ENCODE measurements at regions not wholly inside any gene's neighbourhood (a gene's known extent, or its start where the extent isn't known, plus 50 kb on each side); places are given as distances from the start of the nearest gene placed in this dataset.

GRCh38 chr6:22412994-22413393 lies 116.2 kb upstream of the PRL start:
- ChIA-PET POLR2A (interaction anchor here (0.9 kb wide), 1 partner anchor 141 kb away, joined by 3 read pairs; no protein-coding TSS in a partner anchor), CTCF (interaction anchor here (0.6 kb wide), 1 partner anchor 204 kb away, joined by 3 read pairs; no protein-coding TSS in a partner anchor)
- no peaks in the 10 kb centered on the region for H3K27me3 Mint-ChIP-seq
- no peak for DNase-seq
- H3K27ac Mint-ChIP-seq = no peak overlapping the region
- no peak overlapping the region for H3K4me3 Mint-ChIP-seq
- no peaks in the 10 kb centered on the region for H3K4me1 Mint-ChIP-seq (ENCODE audit: low read depth)
- intact Hi-C loops (cut with micrococcal nuclease) = no loop called here
- no peak for ATAC-seq
- no peaks in the 10 kb centered on the region for H3K36me3 Mint-ChIP-seq (ENCODE audit: low read depth)
- TF ChIP-seq CTCF (IDR thresholded peaks at IDR 0.05) = no peak
- H3K9me3 Mint-ChIP-seq = peaks cover 1% of the 10 kb centered on the region

- H3K27me3 Mint-ChIP-seq = no peaks in the 10 kb centered on the region
- no peaks in the 10 kb centered on the region for H3K36me3 Mint-ChIP-seq (ENCODE audit: low read depth)
- CTCF ChIA-PET = no interaction called here
- intact Hi-C loops (cut with micrococcal nuclease) = no loop called here
- TF ChIP-seq CTCF (IDR thresholded peaks at IDR 0.05) = no peak
- no peak overlapping the region for H3K27ac Mint-ChIP-seq
- DNase-seq (no peak), ATAC-seq (no peak)
- H3K4me3 Mint-ChIP-seq = no peak overlapping the region
- no peaks in the 10 kb centered on the region for H3K4me1 Mint-ChIP-seq (ENCODE audit: low read depth)
- peaks cover 3% of the 10 kb centered on the region for H3K9me3 Mint-ChIP-seq
- POLR2A ChIA-PET = interaction anchor here (0.9 kb wide), 1 partner anchor 142 kb away, joined by 3 read pairs; no protein-coding TSS in a partner anchor
These were observed 117.0 kb upstream of the PRL start for GRCh38 chr6:22413681-22414311.

GRCh38 chr6:22418714-22419113 lies 121.9 kb upstream of the PRL start:
- intact Hi-C loops (cut with micrococcal nuclease) = no loop called here
- H3K36me3 Mint-ChIP-seq (ENCODE audit: low read depth) = no peaks in the 10 kb centered on the region
- no peak for TF ChIP-seq CTCF (IDR thresholded peaks at IDR 0.05)
- H3K4me3 Mint-ChIP-seq = no peak overlapping the region
- ChIA-PET POLR2A (no interaction called here), CTCF (no interaction called here)
- H3K27me3 Mint-ChIP-seq = no peaks in the 10 kb centered on the region
- peaks cover 12% of the 10 kb centered on the region for H3K9me3 Mint-ChIP-seq
- no peaks in the 10 kb centered on the region for H3K4me1 Mint-ChIP-seq (ENCODE audit: low read depth)
- H3K27ac Mint-ChIP-seq = no peak overlapping the region
- DNase-seq (no peak), ATAC-seq (no peak)

- no peak for DNase-seq
- CTCF ChIA-PET = no interaction called here
- Mint-ChIP-seq H3K9me3 (peaks cover 12% of the 10 kb centered on the region), H3K4me1 (ENCODE audit: low read depth) (no peaks in the 10 kb centered on the region), H3K36me3 (ENCODE audit: low read depth) (no peaks in the 10 kb centered on the region), H3K27me3 (no peaks in the 10 kb centered on the region), H3K27ac (no peak overlapping the region), H3K4me3 (no peak overlapping the region)
- ATAC-seq = no peak
- TF ChIP-seq CTCF (IDR thresholded peaks at IDR 0.05) = no peak
- intact Hi-C loops (cut with micrococcal nuclease) = no loop called here
- POLR2A ChIA-PET = no interaction called here
These were observed 124.4 kb upstream of the PRL start for GRCh38 chr6:22421198-22421597.

GRCh38 chr6:22424196-22424595 lies 127.4 kb upstream of the PRL start:
- ChIA-PET CTCF (no interaction called here), POLR2A (no interaction called here)
- Mint-ChIP-seq H3K27me3 (no peaks in the 10 kb centered on the region), H3K4me3 (no peak overlapping the region), H3K27ac (no peak overlapping the region), H3K36me3 (ENCODE audit: low read depth) (no peaks in the 10 kb centered on the region), H3K9me3 (peaks cover 9% of the 10 kb centered on the region), H3K4me1 (ENCODE audit: low read depth) (no peaks in the 10 kb centered on the region)
- ATAC-seq = no peak
- intact Hi-C loops (cut with micrococcal nuclease) = no loop called here
- no peak for DNase-seq
- no peak for TF ChIP-seq CTCF (IDR thresholded peaks at IDR 0.05)

All from activated CD8-positive, alpha-beta T cell treated with anti-CD3 and anti-CD28 coated beads for 36 hours (primary cell).